GM11168 (cell line): ENCODE measurements at regions not wholly inside any gene's neighbourhood (a gene's known extent, or its start where the extent isn't known, plus 50 kb on each side); places are given as distances from the start of the nearest gene placed in this dataset.

ENCODE experiments used
- in situ Hi-C: fragments of 300-500 bp; cut with MboI; formaldehyde crosslinking; loops from one replicate; pipeline ENCODE4 v1.12.0; 2022; ENCODE audit warnings: low sequenced_read_pairs; ENCODE audit not compliant: unreplicated experiment

DNA sequence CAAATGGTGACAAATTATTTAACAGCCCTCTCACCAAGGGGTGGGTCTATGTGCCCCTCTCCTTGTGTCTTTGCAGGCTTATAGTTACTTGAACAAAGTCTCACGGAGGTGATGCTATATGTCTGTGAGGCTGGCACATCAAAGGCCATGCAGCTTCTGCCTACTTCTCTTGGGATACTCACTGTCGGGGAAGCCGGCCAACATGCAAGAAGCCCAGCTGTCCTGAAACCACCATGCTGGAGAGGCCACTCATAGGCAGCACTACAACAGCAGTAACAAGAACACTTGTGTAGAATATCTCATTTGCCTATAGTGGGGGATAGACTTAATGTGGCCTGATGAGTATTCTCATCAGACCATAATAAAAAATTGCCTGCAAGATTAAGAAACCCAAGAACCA is 233.7 kb upstream of the NCKAP5 start:
- in situ Hi-C loops, result no loop called here

DNA sequence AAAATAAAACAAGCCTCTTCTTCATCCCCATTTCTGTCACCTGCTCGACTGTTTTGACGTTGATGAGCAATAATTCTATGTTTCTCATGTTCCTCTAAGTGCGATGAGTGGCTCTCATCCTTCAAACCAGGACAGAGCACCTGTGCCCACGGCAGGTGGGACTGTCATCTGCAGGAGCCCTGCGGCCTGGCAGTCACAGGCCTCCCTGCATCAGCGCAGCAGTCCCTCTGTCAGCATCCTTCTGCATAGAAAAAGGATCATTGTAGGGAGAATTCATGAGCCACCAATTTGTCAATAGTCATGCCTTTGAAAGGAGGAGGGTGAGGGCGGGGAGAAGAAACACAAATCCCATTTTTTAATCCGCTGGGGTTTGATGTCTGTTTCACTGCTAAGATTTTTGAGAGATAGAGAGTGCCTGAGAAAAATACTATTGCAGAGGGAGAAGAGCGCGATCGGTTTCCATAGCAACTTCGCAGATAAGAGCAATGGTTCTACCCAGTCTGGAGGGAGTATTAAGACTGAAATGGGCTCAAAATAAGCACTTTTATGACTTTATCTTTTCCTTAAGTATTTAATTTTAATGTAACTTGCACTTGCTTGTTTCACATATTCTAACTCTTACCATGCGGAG is 234.3 kb upstream of the NCKAP5 start:
- in situ Hi-C loops, result no loop called here

DNA sequence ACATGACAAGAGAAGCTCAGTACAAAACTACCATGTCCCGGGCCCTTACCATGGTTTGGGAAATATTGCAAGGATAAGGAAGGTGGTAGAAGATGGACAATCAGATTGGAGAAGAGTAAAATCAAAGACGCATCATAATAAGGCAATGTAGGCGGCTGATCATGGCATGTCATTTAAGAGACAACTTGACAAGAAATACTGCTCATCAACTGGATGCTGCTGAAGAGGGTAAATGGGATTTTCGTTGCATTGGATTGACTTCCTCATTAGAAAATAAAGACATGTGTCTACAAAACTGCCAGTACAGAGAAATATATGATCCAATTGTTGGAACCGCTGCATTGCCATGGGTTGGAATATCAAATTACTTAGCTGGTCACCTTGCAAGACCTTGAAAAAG is 238.3 kb upstream of the NCKAP5 start:
- in situ Hi-C loops, result no loop called here

DNA sequence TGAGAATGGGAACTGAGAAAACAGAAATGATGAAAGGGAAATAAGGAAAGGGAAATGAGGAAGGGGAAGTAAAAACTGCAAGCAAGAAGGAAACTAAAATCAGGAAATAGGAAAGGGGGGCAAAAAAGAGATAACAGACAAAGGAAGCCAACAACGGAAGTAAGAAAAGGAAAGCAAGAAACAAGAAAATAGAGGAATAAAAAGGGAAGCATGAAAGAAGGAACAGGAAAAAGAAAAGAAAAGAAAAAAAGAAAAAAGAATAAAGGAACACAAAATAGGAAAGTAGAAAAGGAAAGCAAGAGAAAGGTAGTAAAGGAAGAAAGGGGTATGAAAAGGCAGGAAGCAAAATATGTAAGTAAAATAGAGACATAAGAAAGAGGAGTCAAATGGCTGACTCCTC is 241.2 kb upstream of the NCKAP5 start:
- in situ Hi-C loops, result no loop called here

DNA sequence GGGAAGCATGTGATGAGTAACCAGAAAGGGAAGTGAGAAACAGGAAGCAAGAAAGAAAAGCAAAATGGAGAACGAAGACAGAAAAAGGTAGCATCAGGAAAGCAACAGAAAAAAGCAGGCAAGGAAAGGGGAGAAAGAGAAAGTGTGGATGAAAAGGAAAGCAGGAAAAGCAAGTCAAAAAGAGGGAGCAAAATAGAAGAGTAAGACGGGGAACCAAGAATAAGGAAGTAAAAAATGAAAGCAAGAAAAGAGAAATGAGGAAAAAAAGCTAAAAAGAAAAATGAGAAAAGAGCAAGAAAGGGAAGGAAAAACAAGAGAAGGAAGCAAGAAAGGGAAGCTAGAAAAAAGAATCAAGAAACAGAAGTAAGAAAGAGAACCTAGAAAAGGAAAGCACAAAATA is 242.3 kb upstream of the NCKAP5 start:
- in situ Hi-C loops, result no loop called here

DNA sequence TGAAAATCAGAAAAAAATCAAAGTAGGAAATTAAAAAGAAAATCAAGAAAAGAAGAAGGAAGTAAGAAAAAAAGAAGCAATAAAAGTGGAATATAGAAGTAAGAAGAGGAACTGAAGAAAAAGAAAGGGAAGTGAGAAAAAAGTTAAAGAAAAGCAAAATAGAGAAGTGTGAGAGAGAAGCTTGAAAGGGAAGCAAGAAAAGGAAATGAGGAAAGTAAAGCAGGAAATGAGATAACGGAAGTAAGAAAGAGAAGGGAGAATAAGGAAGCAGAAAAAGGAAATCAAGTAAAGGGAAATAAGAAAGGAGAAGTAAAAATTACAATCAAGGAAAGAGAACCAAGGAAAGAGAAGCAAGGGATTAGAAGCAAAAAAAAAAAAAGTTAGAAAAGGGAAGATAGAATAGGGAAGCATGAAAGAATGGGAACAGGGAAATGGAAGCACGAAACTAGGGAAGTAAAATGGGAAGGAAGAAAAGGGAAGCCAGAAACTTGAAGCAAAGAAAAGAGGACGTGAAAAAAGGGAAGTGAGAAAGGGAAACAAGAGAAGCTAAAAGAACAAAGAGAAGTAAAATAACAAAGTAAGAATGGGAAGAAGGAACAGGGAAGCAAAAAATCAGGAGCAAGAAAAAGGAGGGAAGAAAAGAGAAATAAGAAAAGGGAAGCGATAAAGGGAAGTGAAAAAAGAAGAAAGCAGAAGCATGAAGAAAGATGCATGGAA is 243.3 kb upstream of the NCKAP5 start:
- in situ Hi-C loops, result no loop called here

DNA sequence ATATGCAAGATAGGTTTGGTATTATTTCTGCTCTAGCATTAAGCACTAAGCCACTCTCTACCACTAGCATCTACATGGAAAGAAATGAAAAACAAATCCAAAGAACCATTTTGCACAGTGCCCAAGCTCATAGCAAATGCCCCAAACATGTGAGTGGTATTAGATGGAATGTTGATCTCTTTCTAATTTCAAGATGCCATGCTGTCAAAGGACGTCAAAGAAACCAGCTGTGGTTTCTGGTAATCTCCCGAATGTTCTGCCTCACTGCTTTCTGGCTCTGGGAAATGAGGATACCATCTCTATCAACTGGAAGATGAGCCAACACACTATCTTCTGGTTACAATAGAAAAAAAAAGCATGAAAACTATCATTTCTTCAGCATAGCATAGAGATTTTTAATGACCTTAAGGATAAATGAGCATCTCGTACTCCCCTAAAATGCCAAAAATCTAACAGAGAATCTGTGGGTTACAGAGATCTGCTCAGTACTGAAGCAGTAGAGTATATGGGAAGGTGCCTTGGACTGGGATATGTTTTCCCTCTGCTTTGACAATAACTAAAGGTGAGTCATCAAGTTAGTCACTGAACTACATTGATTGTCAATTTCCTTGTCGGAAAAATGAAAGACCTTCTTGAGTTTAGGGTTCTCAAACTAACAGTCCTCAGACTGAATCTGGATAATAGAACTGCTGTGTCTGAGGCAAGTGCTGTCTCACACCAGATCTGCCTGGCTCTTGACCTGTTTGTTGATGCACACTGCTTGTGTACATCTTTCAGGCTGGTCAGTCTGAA is 244.8 kb upstream of the NCKAP5 start:
- in situ Hi-C loops, result no loop called here

DNA sequence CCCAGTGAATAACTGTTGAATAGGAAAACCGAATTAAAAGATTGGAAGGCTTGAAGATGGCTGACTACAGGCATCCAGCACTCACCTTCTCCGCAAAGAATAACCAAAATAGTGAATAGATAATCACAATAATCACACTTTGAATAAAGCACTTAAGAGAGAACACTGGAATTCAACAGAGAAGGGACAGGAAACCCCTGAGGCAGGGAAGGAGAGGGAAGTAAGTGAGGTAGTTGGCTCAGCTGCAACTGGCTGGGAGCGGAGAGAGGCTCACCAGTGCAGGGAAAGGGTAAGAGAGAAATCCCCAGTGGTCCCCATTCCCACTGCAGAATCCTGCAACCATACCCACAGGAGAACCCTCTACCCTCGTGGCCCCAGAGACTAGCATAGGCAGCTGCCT is 246.6 kb upstream of the NCKAP5 start:
- in situ Hi-C loops, result no loop called here

DNA sequence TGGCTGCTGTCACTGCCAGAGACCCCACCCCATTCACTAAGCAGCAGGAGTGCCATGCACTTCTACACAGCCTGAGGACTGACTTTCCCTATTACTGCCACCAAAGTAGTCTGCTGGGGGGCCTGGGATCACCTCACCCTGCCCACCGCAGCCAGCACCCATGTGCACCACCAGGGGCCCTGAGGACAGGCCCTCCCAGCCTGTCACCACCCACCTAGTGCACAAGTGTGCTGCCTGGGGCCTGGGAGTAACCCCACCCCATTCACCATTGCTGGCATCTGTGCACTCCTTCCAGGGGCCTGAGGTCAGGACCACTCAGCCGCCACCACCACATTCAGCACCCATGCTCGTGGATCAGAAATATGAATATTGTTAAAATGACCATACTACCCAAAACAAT is 247.8 kb upstream of the NCKAP5 start:
- in situ Hi-C loops, result no loop called here

DNA sequence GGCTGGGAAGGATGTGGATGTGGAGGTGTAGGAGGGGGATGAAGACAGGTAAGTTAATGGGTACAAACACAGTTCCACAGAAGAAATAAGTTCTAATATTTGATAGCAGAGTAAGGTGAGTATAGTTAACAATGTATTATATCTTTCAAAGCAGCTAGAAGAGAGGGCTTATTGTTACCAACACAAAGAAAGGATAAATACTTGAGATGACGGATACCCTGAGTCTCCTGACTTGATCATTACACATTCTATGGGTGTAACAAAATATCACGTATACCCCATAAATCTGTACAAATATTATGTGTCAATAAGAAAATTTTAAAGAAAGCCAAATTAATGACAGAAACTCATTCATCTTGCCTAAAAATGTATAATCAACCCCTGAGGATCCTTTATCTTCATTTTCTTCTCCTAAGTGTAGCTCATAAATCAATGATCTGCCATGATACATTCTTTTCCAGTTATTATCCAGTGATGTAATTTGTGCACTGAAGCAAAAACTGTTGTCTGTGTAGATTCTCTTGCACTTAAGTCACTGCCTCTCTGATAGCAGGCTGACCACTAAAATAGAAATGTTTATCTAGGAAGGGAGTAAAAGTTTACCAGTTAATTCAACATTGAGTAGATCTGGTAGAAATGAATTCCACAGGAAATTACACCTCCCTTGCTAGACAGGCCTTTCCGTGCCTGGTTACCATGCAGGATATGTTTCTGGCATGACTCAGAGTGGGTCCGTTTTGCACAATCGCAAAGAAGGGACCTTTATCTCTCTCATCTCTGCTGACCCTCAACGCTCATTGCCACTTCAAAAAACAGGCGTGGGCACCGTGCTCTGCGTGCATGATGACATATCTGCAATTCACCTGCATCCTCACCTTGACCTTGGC is 249.7 kb upstream of the NCKAP5 start:
- in situ Hi-C loops, result no loop called here

DNA sequence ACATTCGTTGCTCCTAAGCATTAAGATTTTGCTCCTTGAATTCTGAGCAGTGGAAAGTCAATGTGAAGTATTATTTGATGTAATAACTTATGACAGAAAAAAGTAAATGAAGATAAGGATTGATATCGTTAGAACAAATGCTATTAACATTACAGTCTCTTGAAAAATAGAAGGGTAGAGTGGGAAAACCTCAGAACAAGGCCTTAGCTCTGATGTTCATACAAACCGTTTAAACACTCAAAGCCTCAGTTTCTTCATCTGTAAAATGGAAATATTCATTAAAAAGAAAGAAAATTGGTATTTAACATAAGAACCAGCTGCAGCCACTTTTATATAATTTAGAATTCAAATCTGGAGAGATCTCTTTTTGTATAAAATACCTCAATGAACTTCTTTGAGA is 250.4 kb upstream of the NCKAP5 start:
- in situ Hi-C loops, result no loop called here

DNA sequence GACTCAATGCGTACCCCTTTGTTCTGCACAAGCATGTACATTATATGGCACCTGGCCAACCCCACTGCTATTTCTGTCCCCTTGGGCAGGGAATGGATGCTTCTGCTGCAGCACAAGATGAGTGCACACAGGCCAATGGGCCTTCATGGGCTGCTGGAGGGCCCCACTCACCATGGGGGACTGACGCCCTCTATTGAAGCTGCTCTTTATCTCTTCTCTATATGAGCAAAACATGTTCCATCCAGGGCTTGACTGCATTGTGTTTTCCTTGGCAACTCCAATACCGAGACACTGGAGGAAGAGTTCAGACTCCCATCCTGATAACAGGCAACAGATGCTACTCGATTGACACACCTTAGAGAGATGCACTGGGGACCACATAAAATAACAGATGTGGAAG is 251.6 kb upstream of the NCKAP5 start:
- in situ Hi-C loops, result no loop called here

DNA sequence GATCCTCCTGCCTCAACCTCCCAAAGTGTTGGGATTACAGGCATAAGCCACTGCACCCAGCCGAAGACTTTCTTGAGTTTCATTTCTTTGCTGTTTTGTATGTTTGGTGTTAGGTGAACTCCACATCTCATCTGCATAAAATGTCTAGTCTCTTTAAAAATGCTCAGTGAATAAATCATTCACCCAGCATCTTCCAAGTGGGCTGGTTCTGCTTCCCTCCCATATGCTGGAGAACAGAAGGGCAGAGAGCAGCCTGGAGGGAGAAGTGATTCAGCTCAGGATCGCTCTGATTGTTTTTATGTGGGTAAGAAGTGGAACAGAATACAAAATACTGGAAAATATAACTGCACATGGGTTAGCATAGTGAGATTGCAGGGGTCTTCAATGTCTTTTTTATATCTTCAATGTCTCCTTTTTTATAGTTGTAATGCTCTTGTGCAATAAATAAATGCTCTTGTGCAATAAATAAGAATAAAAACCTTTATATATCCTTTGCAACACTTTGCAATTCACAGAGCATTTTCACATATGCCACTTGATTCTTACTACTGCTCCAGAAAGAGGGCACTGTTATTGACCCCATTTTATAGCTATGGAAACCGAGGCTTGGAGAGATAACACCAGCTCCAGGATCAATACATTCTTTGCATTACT is 253.0 kb upstream of the NCKAP5 start:
- in situ Hi-C loops, result no loop called here

DNA sequence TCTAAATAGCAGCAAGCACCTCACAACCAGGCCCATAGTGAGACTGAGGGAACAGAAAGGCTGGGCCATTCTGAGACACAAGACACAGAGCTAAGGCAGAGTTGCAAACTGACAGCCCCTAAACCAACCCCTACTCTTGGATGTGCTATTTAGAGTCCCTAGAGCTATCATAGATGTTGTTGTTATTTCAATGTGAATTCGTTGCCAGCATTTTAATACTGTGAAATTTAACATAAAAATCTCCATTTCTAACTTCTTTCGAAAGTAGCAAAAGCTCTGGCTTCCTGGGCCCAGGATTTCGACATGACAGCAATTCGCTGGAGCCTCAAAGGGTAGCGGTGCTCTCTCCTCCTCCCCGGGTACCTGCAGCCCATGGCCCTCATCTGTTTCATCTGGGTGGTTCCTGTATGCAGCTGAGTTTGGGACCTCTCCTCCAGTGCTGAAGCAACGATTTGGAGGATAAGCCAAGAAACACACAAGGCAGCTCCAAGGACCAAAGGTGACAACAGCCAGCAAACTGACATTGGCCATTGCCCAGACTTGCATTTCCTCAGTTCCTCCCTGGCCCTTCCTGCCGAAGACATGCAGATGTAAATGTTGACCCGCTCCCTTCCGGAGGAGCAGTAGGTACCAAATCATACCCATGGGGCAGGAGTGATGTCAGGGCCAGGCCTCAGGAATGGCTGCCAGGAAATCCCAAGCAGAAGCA is 254.4 kb upstream of the NCKAP5 start:
- in situ Hi-C loops, result no loop called here

DNA sequence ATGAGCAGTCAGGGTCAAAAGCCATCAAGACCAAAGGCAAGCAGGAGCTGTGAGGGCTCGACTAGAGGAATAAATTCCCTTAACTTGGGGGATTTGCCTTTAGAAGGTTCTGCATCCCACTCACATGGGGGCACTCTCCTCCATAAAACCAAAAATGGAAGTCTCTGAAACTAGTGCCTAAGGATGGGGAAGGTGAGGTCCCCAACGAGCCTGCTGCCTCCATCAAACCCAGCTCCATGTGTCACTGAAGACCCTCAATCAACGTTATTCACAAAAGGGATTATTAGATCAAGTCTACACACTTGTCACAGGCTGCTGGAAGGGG is 254.9 kb upstream of the NCKAP5 start:
- in situ Hi-C loops, result no loop called here

DNA sequence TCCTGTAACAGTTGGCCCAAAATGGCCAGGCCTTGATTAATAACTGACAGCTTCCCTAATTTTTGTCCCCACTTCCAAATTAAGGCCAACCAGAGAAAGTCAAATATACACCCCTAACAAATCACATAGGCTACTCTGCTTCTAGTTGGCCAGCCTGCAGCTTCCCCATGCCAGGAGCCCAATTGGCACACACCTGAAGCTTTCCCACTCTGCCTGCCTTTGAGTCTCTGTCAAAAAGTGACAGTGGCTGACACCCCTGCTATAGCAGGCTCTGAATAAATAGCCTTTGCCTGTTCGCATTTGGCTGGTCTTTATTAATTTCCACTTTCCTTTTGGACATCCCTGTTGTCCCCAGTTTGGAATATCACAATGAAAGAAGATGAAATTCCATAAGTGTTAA is 256.6 kb upstream of the NCKAP5 start:
- in situ Hi-C loops, result loop anchor here (25.0 kb wide), 1 partner anchor 1963 kb away; no protein-coding TSS in a partner anchor

DNA sequence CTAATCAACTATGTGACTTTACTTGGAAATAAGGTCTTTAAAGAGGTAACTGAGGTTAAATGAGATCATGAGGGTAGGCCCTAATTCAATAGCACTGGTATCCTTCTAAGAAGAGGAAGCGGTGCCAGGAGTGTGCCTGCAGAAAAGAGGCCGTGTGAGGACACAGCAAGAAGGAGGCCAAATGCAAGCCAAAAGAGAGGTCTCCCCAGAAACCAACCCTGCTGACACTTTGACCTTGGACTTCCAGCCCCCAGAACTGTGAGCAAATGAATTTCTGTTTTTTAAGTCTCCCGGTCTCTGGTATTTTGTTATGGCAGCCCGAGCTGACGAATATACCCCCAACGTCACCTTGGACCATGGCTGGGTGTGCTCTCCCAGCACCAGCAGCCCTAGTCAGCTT is 257.5 kb upstream of the NCKAP5 start:
- in situ Hi-C loops, result loop anchor here (25.0 kb wide), 1 partner anchor 1963 kb away; no protein-coding TSS in a partner anchor

DNA sequence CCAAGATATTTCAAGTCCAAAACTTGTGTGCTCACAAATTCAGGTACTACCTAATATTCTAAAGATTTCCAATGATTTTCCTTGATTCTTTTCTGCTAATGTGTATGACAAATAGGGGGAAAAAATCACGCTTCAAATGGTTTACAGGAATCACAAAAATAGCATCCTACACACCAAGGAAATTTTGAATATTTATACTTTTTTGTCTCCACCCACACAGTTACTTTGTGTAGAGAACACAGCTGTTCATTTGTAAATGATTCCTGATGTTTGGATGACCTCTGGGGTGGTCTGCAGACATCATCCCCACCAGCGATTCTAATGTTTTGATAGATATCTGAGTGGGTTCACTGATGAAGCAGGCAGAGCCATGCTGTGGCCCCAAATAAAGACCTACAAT is 260.6 kb upstream of the NCKAP5 start:
- in situ Hi-C loops, result loop anchor here (25.0 kb wide), 1 partner anchor 1967 kb away; no protein-coding TSS in a partner anchor

DNA sequence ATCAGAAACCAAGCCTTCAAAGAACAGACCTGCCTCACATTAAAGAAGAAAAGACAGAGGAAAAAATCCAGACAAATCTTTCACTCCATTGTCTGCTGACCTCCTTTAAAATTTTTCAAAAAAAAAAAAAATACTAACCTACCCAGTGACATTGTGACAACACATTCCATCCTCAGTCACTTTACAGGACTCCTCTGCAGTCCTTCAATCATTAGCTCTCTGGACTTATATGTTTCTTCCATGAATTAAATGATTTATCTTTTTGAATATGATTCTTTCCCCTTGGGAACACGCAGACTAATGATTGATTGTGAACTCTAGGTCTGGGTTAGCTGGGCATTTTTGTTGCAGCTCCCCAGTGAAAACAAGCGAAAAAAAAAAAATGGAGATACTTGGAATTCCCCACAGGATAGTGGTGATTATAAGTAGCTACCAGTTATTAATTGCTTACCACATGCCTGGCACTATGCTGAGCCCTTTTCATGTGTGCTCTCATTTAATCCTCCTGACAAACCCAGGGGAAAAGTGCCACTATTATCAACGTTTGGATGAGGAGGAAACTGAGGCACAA is 261.3 kb upstream of the NCKAP5 start:
- in situ Hi-C loops, result loop anchor here (25.0 kb wide), 1 partner anchor 1967 kb away; no protein-coding TSS in a partner anchor
